ENCODE measurements at regions not wholly inside any gene's neighbourhood (a gene's known extent, or its start where the extent isn't known, plus 50 kb on each side); places are given as distances from the start of the nearest gene placed in this dataset.

DNA sequence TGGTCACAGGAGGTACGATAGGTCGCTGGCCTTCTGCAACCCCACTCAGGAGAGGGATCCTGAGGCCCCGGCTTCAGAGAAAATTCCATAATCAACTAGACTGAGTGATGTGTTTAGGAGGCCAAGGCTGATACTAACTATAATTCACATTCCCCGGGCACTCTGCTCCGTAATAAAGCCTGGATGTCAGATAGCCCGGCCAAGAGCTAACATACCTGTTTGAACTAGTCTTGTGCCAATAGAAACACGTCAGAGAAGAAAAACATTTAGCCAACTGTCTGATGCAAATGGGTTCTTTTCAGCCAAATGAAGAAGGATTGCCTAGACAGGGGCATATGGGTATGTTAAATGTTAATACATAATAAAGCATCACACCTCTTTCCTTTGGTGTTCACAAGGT is 204.2 kb downstream of the TSHZ3 start:
- in situ Hi-C loops (cut with MboI; ENCODE audit: low pct_unique_long_range_greater_than_20kb, low sequenced_read_pairs, unreplicated experiment): no loop called here
- DNase-seq (ENCODE audit: low spot score): no peak
- TF ChIP-seq, protein P1, sequence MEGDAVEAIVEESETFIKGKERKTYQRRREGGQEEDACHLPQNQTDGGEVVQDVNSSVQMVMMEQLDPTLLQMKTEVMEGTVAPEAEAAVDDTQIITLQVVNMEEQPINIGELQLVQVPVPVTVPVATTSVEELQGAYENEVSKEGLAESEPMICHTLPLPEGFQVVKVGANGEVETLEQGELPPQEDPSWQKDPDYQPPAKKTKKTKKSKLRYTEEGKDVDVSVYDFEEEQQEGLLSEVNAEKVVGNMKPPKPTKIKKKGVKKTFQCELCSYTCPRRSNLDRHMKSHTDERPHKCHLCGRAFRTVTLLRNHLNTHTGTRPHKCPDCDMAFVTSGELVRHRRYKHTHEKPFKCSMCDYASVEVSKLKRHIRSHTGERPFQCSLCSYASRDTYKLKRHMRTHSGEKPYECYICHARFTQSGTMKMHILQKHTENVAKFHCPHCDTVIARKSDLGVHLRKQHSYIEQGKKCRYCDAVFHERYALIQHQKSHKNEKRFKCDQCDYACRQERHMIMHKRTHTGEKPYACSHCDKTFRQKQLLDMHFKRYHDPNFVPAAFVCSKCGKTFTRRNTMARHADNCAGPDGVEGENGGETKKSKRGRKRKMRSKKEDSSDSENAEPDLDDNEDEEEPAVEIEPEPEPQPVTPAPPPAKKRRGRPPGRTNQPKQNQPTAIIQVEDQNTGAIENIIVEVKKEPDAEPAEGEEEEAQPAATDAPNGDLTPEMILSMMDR (IDR thresholded peaks at IDR 0.05; ENCODE audit: extremely low read depth, insufficient read depth, missing control alignments): no peak

DNA sequence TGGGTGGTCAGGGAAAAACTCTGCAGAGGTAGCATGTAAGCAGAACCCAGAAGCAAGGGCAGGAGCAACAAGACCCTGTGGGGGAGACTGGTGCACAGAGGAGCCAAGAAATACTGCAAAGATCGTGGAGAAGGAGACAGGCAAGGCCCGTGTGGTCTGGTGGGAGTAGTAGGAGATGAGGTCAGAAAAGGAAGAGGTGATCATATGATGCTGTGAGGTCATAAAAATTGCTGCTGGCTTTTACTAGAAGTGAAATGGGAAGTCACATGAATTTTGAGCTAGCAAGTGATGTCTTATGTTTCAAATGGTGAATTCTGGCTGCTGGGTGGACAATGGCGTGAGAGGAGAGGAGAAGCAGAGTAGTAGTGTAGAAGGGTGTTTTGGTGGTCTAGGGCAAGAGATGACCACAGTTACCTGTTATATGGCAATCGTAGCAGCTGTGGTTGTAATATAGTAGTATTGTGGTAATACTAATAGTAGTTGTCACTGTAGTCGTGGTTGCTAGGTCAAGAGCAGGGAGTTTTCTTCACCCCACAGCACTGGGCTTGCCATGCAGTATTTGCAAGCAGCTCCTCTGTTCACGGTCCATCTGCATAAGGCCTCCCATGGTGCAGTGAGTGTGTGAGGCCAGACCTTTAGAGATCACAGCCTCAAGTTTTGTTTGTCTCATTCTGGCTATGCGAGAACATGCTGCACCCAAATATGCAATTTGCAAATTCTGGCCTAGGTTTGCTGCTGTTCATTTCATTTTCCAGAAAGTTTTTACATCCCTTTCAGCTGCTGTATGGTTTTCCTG is 205.0 kb downstream of the TSHZ3 start:
- no peak for DNase-seq (ENCODE audit: low spot score)
- TF ChIP-seq, protein P1 (IDR thresholded peaks at IDR 0.05; ENCODE audit: extremely low read depth, insufficient read depth, missing control alignments): no peak
- in situ Hi-C loops (cut with MboI; ENCODE audit: low pct_unique_long_range_greater_than_20kb, low sequenced_read_pairs, unreplicated experiment): no loop called here

DNA sequence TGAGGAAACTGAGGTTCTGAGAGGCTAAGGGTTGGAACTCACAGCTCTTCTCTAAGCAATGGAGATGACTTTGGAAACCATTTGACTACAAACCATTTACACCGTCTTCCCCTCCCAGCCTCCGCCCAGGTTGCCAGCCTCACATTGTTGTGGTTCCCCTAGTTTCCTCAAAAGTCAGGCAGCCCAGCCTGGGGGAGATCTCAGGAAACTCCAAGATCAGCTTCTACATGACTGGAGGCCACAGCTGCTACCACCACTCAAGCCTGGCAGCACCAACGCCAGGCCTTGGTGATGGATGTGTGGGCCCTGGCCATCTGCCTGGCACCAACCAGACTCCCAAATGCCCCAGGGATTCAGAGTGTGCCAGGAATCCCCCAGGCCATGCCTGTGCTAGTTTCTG is 207.9 kb downstream of the TSHZ3 start:
- in situ Hi-C loops (cut with MboI; ENCODE audit: low pct_unique_long_range_greater_than_20kb, low sequenced_read_pairs, unreplicated experiment): no loop called here

DNA sequence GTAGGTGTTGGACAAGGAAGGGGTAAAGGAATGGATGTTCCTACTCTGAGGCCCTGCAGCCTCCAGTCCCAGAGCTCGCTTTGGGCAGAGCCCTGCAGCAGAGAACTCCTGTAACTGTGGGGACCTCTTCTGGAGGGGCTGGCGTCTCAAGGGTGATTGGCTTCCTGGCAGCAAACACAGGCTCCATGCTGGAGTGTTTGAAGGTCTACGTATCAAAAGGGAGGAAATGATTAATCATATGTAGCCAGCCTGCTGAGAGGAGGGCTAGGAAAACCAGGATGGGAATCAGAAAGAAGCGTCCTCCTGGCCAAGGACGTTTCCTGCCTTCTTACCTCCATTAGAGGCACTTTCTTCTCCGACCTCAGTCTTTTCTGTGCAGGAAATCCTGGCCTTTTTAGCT is 208.5 kb downstream of the TSHZ3 start:
- TF ChIP-seq, protein P1 (IDR thresholded peaks at IDR 0.05; ENCODE audit: extremely low read depth, insufficient read depth, missing control alignments): no peak
- DNase-seq (ENCODE audit: low spot score): no peak
- in situ Hi-C loops (cut with MboI; ENCODE audit: low pct_unique_long_range_greater_than_20kb, low sequenced_read_pairs, unreplicated experiment): no loop called here

More for the DNA sequence above, 207.9 kb downstream of the TSHZ3 start:
- DNase-seq (ENCODE audit: low spot score): no peak
- TF ChIP-seq, protein P1 (IDR thresholded peaks at IDR 0.05; ENCODE audit: extremely low read depth, insufficient read depth, missing control alignments): no peak

DNA sequence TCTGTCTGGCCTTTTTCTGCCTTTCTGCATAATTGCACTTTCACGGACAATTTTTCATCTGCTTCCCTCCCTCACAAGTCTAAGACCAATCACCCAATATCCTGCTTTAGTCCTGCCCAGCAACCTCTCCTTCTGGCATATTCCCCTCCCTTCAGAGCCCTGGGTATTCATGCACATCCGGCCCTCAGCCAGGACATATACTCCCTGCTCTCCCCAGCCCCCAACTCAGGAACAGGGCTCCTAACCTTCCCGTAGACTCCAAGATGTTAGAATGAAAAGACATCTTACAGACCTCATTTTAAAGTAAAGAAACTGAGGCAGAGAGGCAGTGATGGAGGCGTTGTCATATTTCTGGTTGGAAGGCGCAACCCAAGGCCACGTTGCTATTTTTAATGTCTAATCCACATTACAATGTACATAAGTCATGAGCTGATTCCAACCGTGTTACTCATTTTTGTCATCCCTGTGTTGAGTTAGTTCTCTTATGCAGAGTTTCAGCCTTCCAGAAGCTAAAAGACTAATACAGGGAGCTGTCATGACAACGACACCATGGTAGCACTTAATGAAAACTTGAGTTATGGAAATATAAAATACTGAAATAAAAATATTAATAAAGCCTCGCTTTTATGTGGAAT is 209.2 kb downstream of the TSHZ3 start:
- no peak for DNase-seq (ENCODE audit: low spot score)
- TF ChIP-seq, protein P1 (IDR thresholded peaks at IDR 0.05; ENCODE audit: extremely low read depth, insufficient read depth, missing control alignments): no peak
- in situ Hi-C loops (cut with MboI; ENCODE audit: low pct_unique_long_range_greater_than_20kb, low sequenced_read_pairs, unreplicated experiment): no loop called here

DNA sequence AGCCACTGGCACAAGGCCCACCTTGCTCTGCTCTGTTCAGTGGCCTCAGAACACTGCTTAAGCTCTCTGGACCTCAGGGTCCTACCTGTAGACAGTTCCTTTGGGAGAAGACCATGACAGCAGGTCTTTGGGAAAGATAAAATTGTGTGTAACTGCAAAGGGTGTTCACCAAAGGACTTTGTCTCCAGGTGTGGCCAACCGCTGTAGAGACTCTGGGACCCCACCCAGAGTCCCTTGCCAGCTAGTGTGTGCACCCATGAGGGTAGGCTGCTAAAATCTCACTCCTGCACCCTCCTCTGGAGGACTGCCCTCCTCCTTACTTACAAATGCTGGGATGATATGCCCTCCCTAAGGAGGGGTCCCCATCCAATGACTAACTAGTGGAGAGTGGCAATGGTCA is 211.2 kb downstream of the TSHZ3 start:
- DNase-seq (ENCODE audit: low spot score): no peak
- in situ Hi-C loops (cut with MboI; ENCODE audit: low pct_unique_long_range_greater_than_20kb, low sequenced_read_pairs, unreplicated experiment): no loop called here
- TF ChIP-seq, protein P1 (IDR thresholded peaks at IDR 0.05; ENCODE audit: extremely low read depth, insufficient read depth, missing control alignments): no peak
